ENCODE measurements at regions not wholly inside any gene's neighbourhood (a gene's known extent, or its start where the extent isn't known, plus 50 kb on each side); places are given as distances from the start of the nearest gene placed in this dataset.

- TF ChIP-seq CTCF (IDR thresholded peaks at IDR 0.05): no peak
- Histone ChIP-seq H3K4me3 (no peak overlapping the region), H3K9ac (ENCODE audit: low read depth in 2 of 2, low read length in 2 of 2) (no peak overlapping the region), H3K36me3 (no peaks in the 10 kb centered on the region), H3K27me3 (no peaks in the 10 kb centered on the region), H3K4me1 (no peaks in the 10 kb centered on the region), H3K9me3 (no peaks in the 10 kb centered on the region), H3K27ac (no peak overlapping the region)
- intact Hi-C loops (cut with DNase I): no loop called here
- no peak for DNase-seq
Observed at GRCh38 chr2:22812065-22812680, 572.8 kb upstream of the KLHL29 start.

- Histone ChIP-seq H3K4me1 (no peaks in the 10 kb centered on the region), H3K4me3 (no peak overlapping the region), H3K27ac (no peak overlapping the region), H3K27me3 (no peaks in the 10 kb centered on the region), H3K9me3 (no peaks in the 10 kb centered on the region), H3K36me3 (no peaks in the 10 kb centered on the region), H3K9ac (ENCODE audit: low read depth in 2 of 2, low read length in 2 of 2) (no peak overlapping the region)
- intact Hi-C loops (cut with DNase I): no loop called here
- no peak for DNase-seq
- TF ChIP-seq CTCF (IDR thresholded peaks at IDR 0.05): no peak
Observed at GRCh38 chr2:22817197-22817596, 567.8 kb upstream of the KLHL29 start.

GRCh38 chr2:22821458-22821857, 563.5 kb upstream of the KLHL29 start:
- no peak overlapping the region for H3K9ac ChIP-seq (ENCODE audit: low read depth in 2 of 2, low read length in 2 of 2)
- no peak for DNase-seq
- H3K4me3 ChIP-seq: no peak overlapping the region
- H3K4me1 ChIP-seq: no peaks in the 10 kb centered on the region
- H3K27me3 ChIP-seq: no peaks in the 10 kb centered on the region
- H3K9me3 ChIP-seq: no peaks in the 10 kb centered on the region
- no peaks in the 10 kb centered on the region for H3K36me3 ChIP-seq
- H3K27ac ChIP-seq: no peak overlapping the region
- intact Hi-C loops (cut with DNase I): no loop called here
- TF ChIP-seq CTCF (IDR thresholded peaks at IDR 0.05): no peak

- Histone ChIP-seq H3K27ac (no peak overlapping the region), H3K36me3 (no peaks in the 10 kb centered on the region), H3K27me3 (no peaks in the 10 kb centered on the region), H3K4me3 (no peak overlapping the region), H3K9me3 (no peaks in the 10 kb centered on the region), H3K4me1 (no peaks in the 10 kb centered on the region), H3K9ac (ENCODE audit: low read depth in 2 of 2, low read length in 2 of 2) (no peak overlapping the region)
- DNase-seq: no peak
- intact Hi-C loops (cut with DNase I): no loop called here
- no peak for TF ChIP-seq CTCF (IDR thresholded peaks at IDR 0.05)
Observed at GRCh38 chr2:22822835-22823234, 562.1 kb upstream of the KLHL29 start.

- Histone ChIP-seq H3K9ac (ENCODE audit: low read depth in 2 of 2, low read length in 2 of 2) (no peak overlapping the region), H3K27me3 (no peaks in the 10 kb centered on the region), H3K4me1 (no peaks in the 10 kb centered on the region), H3K4me3 (no peak overlapping the region), H3K27ac (no peak overlapping the region), H3K36me3 (no peaks in the 10 kb centered on the region), H3K9me3 (no peaks in the 10 kb centered on the region)
- DNase-seq: no peak
- TF ChIP-seq CTCF (IDR thresholded peaks at IDR 0.05): no peak
- intact Hi-C loops (cut with DNase I): no loop called here
Observed at GRCh38 chr2:22824618-22825017, 560.4 kb upstream of the KLHL29 start.

Data from colonic mucosa (tissue), 4 donors.